Liver (tissue), 2 donors: ENCODE measurements at regions not wholly inside any gene's neighbourhood (a gene's known extent, or its start where the extent isn't known, plus 50 kb on each side); places are given as distances from the start of the nearest gene placed in this dataset.

ENCODE experiments used
- CTCF ChIP-seq: fragments of 150-350 bp; IDR thresholded peaks from 2 replicates; pipeline ENCODE4 v1.5.1; 2017; ENCODE audit warnings: improper control_type of control experiment, low read depth, low read length; ENCODE audit not compliant: missing input control
- FOXA2 ChIP-seq: IDR thresholded peaks from 2 replicates; pipeline ENCODE4 v1.6.1; 2016; ENCODE audit warnings: antibody characterized with exemption
- ZBTB33 ChIP-seq: IDR thresholded peaks from 2 replicates; pipeline ENCODE4 v1.6.1; 2016; ENCODE audit warnings: antibody characterized with exemption
- donor health status: healthy.

- no peak for TF ChIP-seq CTCF
- no peak for TF ChIP-seq FOXA2
- TF ChIP-seq ZBTB33, result no peak
These were observed 154.6 kb upstream of the NR3C1 start for GRCh38 chr5:143558048-143558447.
